Endometrial microvascular endothelial cells (primary cell): ENCODE measurements at regions not wholly inside any gene's neighbourhood (a gene's known extent, or its start where the extent isn't known, plus 50 kb on each side); places are given as distances from the start of the nearest gene placed in this dataset.

Experiments used
- in situ Hi-C: cut with HindIII; loops from 2 replicates; pipeline ENCODE4 v1.10.0; 2017; ENCODE audit warnings: low sequenced_read_pairs, low pct_unique_long_range_greater_than_20kb; ENCODE audit errors: inconsistent ontology term

- in situ Hi-C loops = no loop called here
Measured at GRCh38 chr13:58782736-58783135, 1151.2 kb downstream of the PCDH17 start.

- in situ Hi-C loops = no loop called here
Measured at GRCh38 chr13:58792854-58793253, 1161.3 kb downstream of the PCDH17 start.

DNA sequence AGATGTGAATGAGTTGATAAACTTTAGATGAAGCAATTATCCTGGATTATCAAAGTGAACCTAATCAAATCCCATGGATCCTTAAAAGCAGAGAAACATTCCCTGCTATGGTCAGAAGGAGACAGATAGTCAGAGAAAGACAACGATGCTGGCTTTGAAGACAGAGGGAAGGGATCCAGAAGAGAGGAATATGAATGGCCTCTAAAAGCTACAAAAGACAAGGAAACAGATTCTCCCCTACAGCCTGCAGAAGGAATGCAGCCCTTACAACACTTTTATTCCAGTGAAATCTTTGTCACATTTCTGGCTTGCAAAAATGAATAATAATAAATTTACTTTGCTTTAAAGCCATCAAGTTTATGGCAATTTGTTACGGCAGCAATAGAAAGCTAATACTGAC, 1164.2 kb downstream of the PCDH17 start:
- in situ Hi-C loops = no loop called here

DNA sequence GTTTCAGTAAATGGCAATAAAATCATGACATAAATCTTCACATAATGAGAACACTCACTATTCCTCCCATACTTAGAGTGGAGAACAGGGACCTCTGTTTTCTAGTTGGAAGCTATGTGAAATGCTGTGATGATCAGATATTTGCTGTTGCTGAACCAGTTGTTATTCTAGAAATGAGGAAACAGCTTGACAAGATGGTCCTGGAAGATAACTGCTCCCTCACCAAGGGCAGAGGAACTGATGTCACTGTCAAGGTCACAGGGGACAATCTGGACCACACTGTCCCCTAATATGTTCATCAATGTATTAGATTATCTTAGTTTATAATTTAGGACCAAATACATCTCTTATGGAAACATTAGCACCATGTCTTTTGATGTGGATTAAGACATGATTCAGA, 1173.3 kb downstream of the PCDH17 start:
- in situ Hi-C loops = no loop called here

- in situ Hi-C loops = no loop called here
Measured at GRCh38 chr13:58806401-58806800, 1174.9 kb downstream of the PCDH17 start.

GRCh38 chr13:58823701-58824100, 1192.2 kb downstream of the PCDH17 start:
- in situ Hi-C loops = no loop called here

DNA sequence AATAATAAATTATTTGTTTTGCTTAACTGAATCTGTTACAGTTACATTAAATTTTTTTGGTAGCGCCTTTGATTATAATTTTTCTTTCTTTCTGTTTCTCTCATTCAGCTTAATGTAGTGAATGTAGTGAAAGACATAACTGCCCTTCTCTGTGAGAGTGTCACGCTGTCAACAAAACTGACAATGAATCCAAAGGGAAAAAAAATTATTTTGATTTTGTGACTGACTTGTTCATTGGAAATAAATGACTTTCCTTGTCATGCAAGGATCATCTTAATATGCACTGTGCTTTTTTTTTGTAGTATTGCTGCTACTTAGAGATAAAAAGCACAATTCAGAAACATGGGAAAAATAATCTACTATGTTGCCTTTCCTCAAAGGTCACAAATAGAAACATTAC, 1196.4 kb downstream of the PCDH17 start:
- in situ Hi-C loops = no loop called here

DNA sequence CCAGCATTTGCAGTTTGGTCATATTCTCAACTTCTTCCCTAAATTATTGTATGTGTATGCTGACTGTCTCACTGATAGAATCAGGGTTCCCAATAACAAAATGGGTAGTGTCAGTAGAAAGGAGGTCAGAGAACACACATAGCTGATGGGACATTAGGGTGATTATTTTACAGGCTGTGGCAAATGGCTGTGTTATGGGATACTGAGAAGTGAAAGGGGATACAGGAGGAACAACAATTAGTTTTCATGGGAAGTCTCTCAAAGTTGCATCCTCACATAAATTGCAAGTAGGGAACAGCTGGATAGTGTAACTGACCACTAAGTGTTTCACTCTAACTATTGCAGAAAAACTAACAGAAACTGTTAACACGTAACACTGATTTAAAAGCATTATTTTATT, 1199.3 kb downstream of the PCDH17 start:
- in situ Hi-C loops = no loop called here

DNA sequence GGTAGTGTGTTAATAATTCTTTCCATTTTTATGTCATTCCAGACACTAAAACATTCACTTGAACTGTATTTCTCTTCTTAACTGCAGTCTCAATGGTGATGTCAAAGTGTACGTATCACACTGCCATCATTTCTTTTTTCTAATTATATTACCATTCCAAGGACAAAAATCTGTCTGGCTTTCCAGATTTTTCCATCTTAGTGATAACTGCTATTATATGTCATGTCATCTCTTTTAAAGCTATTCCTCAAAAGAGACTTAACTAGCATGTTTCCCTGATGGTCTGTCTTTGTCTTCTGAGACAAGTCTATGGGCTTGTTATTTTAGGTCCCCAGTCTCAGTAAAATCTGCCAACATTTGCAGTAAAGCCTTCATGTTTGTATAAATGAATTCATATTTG, 1207.1 kb downstream of the PCDH17 start:
- in situ Hi-C loops = no loop called here

DNA sequence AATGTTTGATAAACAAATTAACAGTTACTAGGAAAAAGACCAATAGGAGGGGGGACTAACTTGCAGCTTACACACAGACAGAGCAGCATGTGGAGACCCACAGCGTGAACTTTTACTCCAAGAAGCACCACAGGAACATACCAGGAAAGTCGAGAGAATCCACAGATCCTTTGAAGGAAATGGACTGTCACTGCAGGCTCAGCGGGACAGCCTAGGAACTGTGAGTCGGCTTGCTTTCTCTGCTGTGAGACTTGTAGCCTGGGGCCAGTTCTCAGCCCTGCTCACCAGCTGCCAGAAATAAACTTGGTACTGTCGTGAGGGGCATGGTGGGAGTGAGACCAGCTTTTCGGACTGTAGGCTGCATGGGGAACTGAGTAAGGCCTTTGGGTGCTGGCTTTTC, 1211.5 kb downstream of the PCDH17 start:
- in situ Hi-C loops = no loop called here

DNA sequence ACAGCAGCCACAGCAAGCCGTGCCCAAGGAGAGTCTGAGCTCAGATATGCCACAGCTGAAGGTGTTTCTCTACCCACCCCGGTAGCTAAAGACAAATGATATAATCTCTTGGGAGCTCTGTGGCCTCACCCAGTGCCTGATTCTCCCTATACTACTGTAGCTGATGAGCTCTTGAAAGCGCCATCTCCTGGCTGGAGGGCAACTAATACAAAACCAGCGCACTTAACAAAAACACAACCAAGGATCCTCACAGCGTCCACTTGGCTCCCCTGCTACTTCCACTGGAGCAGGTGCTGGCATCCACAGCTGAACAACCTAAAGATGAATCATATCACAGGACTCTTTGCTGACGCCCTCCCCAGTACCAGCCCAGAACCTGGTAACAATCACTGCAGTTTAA, 1212.0 kb downstream of the PCDH17 start:
- in situ Hi-C loops = no loop called here

DNA sequence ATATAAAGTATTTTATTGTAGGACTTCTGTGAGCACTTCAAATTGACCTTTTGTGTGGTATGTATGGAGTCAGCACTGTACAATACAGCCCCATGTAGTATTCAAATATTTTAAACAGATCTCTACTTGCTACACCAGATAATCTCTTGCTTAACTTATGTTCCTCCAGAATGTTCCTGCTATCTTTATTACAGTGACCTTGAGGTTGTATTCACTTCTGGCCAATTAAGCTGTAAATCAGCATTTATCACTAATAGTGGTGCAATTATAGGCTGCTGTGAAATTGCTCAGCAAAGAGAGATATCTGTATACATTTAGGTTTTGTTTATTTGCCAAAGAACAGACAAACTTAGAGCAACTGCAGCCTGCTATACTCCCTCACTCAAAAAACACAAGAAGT, 1218.6 kb downstream of the PCDH17 start:
- in situ Hi-C loops = no loop called here

GRCh38 chr13:58852076-58852475, 1220.5 kb downstream of the PCDH17 start:
- in situ Hi-C loops = no loop called here

DNA sequence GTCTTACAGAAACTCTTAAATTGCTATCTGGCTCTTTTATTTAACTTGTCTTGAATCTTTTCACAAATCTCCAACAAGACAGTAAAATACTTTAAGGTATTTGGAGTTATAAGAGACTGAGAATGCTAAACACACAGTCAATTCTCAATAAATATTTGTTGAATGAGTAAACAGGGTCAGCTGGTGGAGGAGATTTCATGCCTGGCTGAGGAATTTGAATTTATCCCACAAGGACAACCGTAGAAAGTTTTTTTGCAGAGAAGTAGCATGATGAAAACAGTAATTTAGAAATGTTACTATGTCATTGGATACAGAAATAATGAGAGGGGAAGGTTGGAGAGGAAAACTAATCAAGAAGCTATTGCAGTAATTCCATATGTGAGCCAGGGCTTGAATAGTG, 1223.7 kb downstream of the PCDH17 start:
- in situ Hi-C loops = no loop called here

GRCh38 chr13:58858870-58859371, 1227.4 kb downstream of the PCDH17 start:
- in situ Hi-C loops = no loop called here

DNA sequence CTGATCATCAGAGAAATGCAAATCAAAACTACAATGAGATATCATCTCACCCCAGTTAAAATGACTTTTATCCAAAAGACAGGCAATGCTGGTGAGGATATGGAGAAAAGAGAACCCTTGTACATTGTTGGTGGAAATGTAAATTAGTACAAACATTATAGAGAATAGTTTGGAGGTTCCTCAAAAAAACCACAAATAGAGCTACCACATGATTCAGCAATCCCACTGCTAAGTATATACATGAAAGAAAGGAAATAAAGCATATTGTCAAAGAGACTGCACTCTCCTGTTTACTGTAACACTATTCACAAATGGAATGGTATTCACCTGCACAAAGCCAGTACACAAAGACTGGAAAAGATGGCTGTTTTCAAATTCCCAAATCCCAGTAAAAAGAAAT, 1233.7 kb downstream of the PCDH17 start:
- in situ Hi-C loops = no loop called here

DNA sequence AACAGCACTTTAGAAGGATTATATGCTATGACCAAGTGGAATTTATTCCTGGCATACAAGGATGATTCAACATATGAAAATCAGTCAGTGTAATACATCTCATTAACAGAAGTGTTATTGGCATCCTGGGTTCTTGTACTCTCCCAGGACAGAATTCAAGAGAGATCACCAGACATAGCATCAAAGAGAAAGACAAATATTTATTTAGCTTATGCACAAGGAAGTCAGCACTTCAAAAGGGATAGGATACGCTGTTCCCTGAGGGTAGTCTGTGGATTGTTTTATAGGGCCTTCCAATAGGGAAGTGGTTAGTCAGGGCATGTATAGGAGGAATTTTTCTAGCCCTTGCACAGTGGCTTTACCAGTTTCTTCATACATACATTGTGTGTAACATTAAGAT, 1238.0 kb downstream of the PCDH17 start:
- in situ Hi-C loops = no loop called here

- in situ Hi-C loops = no loop called here
Measured at GRCh38 chr13:58876473-58876872, 1244.9 kb downstream of the PCDH17 start.

DNA sequence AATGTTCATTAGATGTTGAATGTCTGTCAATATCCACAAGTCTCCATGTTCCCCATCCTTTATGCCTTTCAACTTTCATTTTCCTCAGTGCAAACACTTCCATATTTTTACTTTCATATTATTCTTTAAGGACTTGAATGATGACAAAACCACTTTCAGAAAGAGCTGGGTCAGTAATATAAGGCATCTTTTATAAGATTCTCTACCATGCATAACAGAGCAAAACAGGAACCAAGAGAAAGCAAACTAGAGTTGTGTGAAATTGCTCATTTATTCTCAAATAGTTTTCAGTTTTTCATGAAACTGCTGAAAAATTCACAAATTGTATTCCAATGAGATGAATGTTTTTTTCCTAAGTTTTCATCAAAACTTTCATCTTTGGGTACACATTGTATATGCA, 1247.6 kb downstream of the PCDH17 start:
- in situ Hi-C loops = no loop called here

GRCh38 chr13:58882516-58882915, 1251.0 kb downstream of the PCDH17 start:
- in situ Hi-C loops = no loop called here

- in situ Hi-C loops = no loop called here
Measured at GRCh38 chr13:58883405-58883804, 1251.9 kb downstream of the PCDH17 start.
